Fibroblast of lung (primary cell): ENCODE measurements at regions not wholly inside any gene's neighbourhood (a gene's known extent, or its start where the extent isn't known, plus 50 kb on each side); places are given as distances from the start of the nearest gene placed in this dataset.

Experiments used
- EZH2 ChIP-seq: IDR thresholded peaks from 2 replicates; pipeline ENCODE4 v1.5.1; 2012; ENCODE audit warnings: low read length, control low read depth, mild to moderate bottlenecking; ENCODE audit errors: missing control alignments
- TF ChIP-seq, protein P1 (sequence below), 2 donors: IDR thresholded peaks in 1 of 2; conservative IDR thresholded peaks in 1 of 2; 1 replicate in 1 of 2; 2 replicates in 1 of 2; pipeline ENCODE4 v1.5.1; 2011 to 2012; ENCODE audit warnings: low read length in 2 of 2, control low read depth in 1 of 2, inconsistent platforms in 1 of 2, low read depth in 1 of 2, mild to moderate bottlenecking in 1 of 2

GRCh38 chr1:58905628-58906221, 121.9 kb upstream of the JUN start:
- TF ChIP-seq, protein P1, sequence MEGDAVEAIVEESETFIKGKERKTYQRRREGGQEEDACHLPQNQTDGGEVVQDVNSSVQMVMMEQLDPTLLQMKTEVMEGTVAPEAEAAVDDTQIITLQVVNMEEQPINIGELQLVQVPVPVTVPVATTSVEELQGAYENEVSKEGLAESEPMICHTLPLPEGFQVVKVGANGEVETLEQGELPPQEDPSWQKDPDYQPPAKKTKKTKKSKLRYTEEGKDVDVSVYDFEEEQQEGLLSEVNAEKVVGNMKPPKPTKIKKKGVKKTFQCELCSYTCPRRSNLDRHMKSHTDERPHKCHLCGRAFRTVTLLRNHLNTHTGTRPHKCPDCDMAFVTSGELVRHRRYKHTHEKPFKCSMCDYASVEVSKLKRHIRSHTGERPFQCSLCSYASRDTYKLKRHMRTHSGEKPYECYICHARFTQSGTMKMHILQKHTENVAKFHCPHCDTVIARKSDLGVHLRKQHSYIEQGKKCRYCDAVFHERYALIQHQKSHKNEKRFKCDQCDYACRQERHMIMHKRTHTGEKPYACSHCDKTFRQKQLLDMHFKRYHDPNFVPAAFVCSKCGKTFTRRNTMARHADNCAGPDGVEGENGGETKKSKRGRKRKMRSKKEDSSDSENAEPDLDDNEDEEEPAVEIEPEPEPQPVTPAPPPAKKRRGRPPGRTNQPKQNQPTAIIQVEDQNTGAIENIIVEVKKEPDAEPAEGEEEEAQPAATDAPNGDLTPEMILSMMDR (conservative IDR thresholded peaks at IDR 0.05 in 1 of 2, IDR thresholded peaks at IDR 0.05 in 1 of 2; ENCODE audit: low read depth in 1 of 2, low read length in 2 of 2), result no peak
- TF ChIP-seq EZH2, result no peak
